IPS DF 4.7 (cell line): ENCODE measurements at regions not wholly inside any gene's neighbourhood (a gene's known extent, or its start where the extent isn't known, plus 50 kb on each side); places are given as distances from the start of the nearest gene placed in this dataset.
"Not testable (repeated sequence)": the region's sequence is repeated elsewhere in the genome, so short reads cannot be mapped to it uniquely, and the experiment has no call there.

ENCODE experiments used
- DNase-seq: peaks from one replicate; pipeline ENCODE4 v3.0.0-alpha.2; 2013; ENCODE audit warnings: low spot score; ENCODE audit errors: extremely low read depth

DNA sequence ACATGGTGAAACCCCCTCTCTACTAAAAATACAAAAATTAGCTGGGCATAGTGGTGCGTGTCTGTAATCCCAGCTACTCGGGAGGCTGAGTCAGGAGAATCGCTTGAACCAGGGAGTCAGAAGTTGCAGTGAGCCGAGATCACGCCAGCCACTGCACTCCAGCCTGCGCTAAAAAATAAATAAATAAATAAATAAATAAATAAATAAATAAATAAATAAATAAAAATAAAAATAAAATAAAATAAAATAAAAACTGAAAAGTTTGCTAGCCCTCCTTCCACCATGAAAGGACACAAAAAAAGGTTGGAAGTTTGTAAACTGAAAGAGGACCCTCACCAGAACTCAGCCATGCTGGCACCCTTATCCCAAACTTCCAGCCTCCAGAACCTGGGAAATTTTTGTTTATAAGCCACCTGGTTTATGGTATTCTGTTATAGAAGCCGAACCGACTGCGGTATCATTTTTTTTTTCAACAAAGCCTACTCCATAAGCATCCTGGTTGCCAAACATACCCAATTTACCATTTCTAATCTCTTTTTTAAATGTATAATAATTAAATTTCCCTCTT is 448.2 kb downstream of the SEMA3D start:
- no peak for DNase-seq

DNA sequence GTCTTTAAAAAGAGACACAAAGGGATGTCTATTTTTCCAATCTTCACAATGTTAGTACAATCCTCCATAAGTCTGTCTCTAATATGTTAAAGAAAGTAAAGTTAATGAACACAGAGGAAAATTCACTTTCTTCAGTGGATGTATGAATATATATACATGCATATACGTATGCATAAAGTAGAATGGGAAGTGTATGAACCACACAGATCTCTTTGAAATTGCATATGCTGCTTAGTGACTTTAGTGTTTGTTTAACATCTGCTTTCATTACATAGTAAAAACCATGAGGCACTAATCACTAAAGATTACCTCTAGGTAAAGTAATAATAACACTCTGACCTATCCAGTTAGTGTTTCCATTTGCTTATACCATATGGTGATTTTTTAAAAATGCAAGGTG is 451.2 kb downstream of the SEMA3D start:
- DNase-seq: no peak

- DNase-seq: no peak
Observed at GRCh38 chr7:84735011-84735410, 451.8 kb downstream of the SEMA3D start.

GRCh38 chr7:84733976-84734375 is 452.9 kb downstream of the SEMA3D start:
- DNase-seq: not testable (repeated sequence)

DNA sequence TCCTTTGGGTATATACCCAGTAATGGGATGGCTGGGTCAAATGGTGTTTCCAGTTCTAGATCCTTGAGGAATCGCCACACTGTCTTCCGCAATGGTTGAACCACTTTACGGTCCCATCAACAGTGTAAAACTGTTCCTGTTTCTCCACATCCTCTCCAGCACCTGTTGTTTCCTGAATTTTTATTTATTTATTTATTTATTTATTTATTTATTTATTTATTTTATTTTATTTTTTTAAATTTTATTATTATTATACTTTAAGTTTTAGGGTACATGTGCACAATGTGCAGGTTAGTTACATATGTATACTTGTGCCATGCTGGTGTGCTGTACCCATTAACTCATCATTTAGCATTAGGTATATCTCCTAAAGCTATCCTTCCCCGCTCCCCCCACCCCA is 456.0 kb downstream of the SEMA3D start:
- DNase-seq: not testable (repeated sequence)

GRCh38 chr7:84729284-84729683 is 457.6 kb downstream of the SEMA3D start:
- DNase-seq: no peak

DNA sequence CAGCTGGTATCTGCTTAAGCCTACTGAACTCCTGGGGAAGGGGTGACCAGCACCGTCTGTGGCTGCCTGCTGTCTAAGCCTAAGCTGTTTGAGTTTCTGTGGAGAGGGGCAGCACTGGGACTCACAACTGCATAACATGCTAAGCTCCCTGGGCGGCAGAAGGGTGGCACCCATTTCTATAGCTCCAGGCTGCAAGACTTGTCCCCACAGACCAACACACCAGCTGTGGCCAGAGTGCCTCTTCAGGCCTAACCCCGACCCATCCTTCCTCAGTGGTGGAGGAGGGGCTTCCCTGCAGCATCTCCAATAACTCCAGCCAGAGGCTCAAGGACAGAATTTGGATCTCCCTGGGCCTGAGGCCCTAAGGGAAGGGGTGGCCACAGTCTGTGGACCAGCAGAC is 464.1 kb downstream of the SEMA3D start:
- DNase-seq: no peak

DNA sequence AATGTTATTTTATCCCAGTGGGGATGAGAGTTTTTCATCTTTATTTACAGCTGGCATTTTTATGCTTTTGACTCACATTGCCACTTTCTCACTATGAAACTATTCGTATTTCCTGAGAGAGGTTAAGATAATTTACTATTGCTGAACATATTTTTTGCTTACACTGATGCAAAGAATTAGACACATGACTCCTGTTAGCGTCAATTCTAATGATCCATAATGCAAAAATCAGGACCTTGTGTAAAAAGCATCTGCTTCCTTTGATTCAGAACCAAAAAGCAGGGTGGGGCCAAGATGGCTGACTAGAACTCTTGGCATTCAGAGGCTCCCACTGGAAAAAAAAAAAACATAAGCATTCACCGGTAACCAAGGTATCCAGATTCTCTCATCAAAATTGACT is 464.8 kb downstream of the SEMA3D start:
- no peak for DNase-seq

- DNase-seq: no peak
Observed at GRCh38 chr7:84720456-84721097, 466.3 kb downstream of the SEMA3D start.

- DNase-seq: no peak
Observed at GRCh38 chr7:84714765-84715164, 472.1 kb downstream of the SEMA3D start.

- no peak for DNase-seq
Observed at GRCh38 chr7:84712374-84713121, 474.3 kb downstream of the SEMA3D start.

DNA sequence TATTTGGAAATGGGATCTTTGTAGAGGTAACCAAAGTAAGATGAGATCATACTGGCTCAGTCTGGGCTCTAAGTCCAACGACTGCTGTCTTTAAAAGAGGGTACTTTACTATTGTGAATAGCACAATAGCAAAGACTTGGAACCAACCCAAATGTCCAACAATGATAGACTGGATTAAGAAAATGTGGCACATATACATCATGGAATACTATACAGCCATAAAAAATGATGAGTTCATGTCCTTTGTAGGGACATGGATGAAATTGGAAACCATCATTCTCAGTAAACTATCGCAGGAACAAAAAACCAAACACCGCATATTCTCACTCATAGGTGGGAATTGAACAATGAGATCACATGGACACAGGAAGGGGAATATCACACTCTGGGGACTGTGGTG is 476.3 kb downstream of the SEMA3D start:
- DNase-seq: not testable (repeated sequence)

DNA sequence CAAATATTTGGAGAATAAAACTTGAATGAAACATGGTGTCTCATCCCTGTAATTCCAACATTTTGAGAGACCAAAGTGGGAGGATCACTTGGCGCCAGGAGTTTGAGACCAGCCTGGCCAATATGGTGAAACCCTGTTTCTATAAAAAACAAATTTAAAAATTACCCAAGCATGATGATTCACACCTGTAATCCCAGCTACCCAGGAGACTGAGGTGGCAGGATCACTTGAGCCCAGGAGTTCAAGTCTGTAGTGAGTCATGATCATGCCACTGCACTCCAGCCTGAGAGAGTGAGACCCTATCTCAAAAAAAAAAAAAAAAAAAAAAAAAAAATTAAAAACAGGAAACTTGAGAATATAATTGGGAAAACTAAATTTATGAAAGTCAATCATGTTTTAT is 481.1 kb downstream of the SEMA3D start:
- DNase-seq: no peak

- DNase-seq: no peak
Observed at GRCh38 chr7:84705079-84705478, 481.8 kb downstream of the SEMA3D start.

DNA sequence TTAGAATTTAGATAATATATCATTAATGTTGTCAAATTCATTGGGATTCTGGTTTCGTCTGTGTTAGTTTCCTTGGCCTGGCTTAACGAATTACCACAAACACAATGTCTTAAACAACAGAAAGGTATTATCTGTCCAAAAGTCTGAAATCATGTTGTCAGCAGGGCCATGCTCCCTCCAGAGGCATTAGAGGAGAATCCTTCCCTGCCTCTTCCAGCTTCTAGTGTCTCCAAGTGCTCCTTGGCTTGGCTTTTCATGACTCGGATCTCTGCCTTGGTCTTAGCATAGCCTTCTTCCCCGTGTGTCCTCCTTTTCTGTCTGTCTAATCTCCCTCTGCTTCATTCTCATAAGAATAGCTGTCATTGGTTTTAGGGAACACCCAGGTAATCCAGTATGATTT is 482.5 kb downstream of the SEMA3D start:
- DNase-seq: peak; percentile 2

- DNase-seq: peak; percentile 3
Observed at GRCh38 chr7:84701524-84702306, 485.1 kb downstream of the SEMA3D start.

DNA sequence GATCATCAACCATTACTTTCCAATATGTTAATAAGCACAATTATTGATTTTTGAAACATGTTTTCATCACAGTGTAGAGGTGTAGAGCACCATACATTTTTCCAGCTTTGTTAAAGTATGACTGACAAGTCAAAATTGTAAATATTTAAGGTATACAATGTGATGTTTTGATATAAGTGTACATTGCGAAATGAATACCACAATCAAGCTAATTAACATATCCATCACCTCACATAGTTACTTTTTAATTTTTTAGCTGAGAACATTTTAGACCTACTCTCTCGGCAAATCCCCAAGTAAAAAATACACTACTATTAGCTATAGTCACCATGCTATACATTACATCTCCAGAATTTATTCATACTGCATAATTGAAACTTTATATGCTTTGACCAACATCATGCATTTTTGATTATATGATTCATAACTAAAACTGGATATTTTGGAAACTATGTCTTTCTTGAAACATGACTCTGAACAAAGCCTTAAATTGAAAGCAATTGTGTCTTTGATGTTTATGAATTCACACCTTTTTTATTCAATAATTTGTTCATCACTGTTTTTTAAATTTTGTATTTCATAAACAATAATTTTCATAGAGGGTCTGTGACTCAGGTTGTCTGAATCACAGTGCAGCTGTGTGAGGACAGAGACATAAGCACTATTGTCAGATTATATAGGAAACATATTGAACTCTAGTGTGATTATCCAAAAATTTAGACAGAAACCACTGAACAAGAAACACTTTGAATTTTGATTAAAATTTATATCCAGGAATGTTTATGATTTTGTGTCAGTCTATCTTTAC is 486.1 kb downstream of the SEMA3D start:
- no peak for DNase-seq

- no peak for DNase-seq
Observed at GRCh38 chr7:84697506-84697905, 489.4 kb downstream of the SEMA3D start.

- no peak for DNase-seq
Observed at GRCh38 chr7:84693483-84693882, 493.4 kb downstream of the SEMA3D start.

- DNase-seq: no peak
Observed at GRCh38 chr7:84688671-84689070, 494.1 kb upstream of the SEMA3A start.

DNA sequence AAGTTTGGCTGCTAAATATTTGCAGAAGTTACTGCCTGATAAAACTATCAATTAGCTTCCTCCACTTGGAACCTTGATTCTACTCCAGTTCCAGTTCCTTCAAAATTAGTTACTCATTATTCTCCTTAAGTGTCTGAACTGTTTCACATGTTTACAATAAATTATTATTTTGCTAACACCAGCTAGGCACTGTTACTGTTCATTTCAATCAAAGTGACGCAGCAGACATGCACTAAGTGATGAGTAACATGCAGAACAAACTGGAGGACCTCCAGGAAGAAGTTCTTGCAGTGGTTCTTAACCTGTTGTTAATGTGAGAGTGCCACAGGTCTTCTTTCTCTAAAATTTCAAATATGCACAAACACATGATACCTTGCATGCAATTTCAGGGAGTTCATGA is 491.8 kb upstream of the SEMA3A start:
- no peak for DNase-seq
